ENCODE measurements at regions not wholly inside any gene's neighbourhood (a gene's known extent, or its start where the extent isn't known, plus 50 kb on each side); places are given as distances from the start of the nearest gene placed in this dataset.

GRCh38 chr13:84978851-84979250 is 820.4 kb downstream of the SLITRK6 start:
- no peak for TF ChIP-seq CTCF (IDR thresholded peaks at IDR 0.05)
- Histone ChIP-seq H3K4me1 (no peaks in the 10 kb centered on the region), H3K27ac (no peak overlapping the region), H3K9me3 (no peaks in the 10 kb centered on the region), H3K4me3 (no peak overlapping the region), H3K36me3 (ENCODE audit: insufficient read depth in 1 of 2, low read depth in 1 of 2) (no peaks in the 10 kb centered on the region), H3K27me3 (ENCODE audit: insufficient read depth in 3 of 3, low read length in 2 of 3) (no peaks in the 10 kb centered on the region)
- ATAC-seq (no peak), DNase-seq (no peak)
- intact Hi-C loops (cut with DNase I), result no loop called here

GRCh38 chr13:84973661-84974060 is 825.6 kb downstream of the SLITRK6 start:
- intact Hi-C loops (cut with DNase I), result no loop called here
- no peak for TF ChIP-seq CTCF (IDR thresholded peaks at IDR 0.05)
- Histone ChIP-seq H3K4me1 (no peaks in the 10 kb centered on the region), H3K27me3 (ENCODE audit: insufficient read depth in 3 of 3, low read length in 2 of 3) (no peaks in the 10 kb centered on the region), H3K27ac (no peak overlapping the region), H3K9me3 (no peaks in the 10 kb centered on the region), H3K36me3 (ENCODE audit: insufficient read depth in 1 of 2, low read depth in 1 of 2) (no peaks in the 10 kb centered on the region), H3K4me3 (no peak overlapping the region)
- no peak for DNase-seq
- 57 to 63% (median 62%) methylated on average over 1 of the region's 1 CpG for WGBS, 3 donors
- no peak for ATAC-seq

- no peak for ATAC-seq
- DNase-seq, result no peak
- 66 to 86% (median 84%) methylated on average over 4 of the region's 4 CpGs for WGBS, 3 donors
- Histone ChIP-seq H3K27ac (no peak overlapping the region), H3K9me3 (no peaks in the 10 kb centered on the region), H3K27me3 (ENCODE audit: insufficient read depth in 3 of 3, low read length in 2 of 3) (no peaks in the 10 kb centered on the region), H3K4me3 (no peak overlapping the region), H3K4me1 (no peaks in the 10 kb centered on the region), H3K36me3 (ENCODE audit: insufficient read depth in 1 of 2, low read depth in 1 of 2) (no peaks in the 10 kb centered on the region)
- no peak for TF ChIP-seq CTCF (IDR thresholded peaks at IDR 0.05)
- intact Hi-C loops (cut with DNase I), result no loop called here
These were observed 826.3 kb downstream of the SLITRK6 start for GRCh38 chr13:84972907-84973306.

GRCh38 chr13:84962849-84963248 is 836.4 kb downstream of the SLITRK6 start:
- DNase-seq, result no peak
- Histone ChIP-seq H3K4me3 (no peak overlapping the region), H3K27me3 (ENCODE audit: insufficient read depth in 3 of 3, low read length in 2 of 3) (no peaks in the 10 kb centered on the region), H3K27ac (no peak overlapping the region), H3K36me3 (ENCODE audit: insufficient read depth in 1 of 2, low read depth in 1 of 2) (no peaks in the 10 kb centered on the region), H3K4me1 (no peaks in the 10 kb centered on the region), H3K9me3 (no peaks in the 10 kb centered on the region)
- ATAC-seq, result no peak
- no peak for TF ChIP-seq CTCF (IDR thresholded peaks at IDR 0.05)
- intact Hi-C loops (cut with DNase I), result no loop called here
- WGBS, 3 donors, result 72 to 74% (median 73%) methylated on average over 1 of the region's 1 CpG

GRCh38 chr13:84962141-84962750 is 837.0 kb downstream of the SLITRK6 start:
- Histone ChIP-seq H3K4me1 (no peaks in the 10 kb centered on the region), H3K4me3 (no peak overlapping the region), H3K27me3 (ENCODE audit: insufficient read depth in 3 of 3, low read length in 2 of 3) (no peaks in the 10 kb centered on the region), H3K36me3 (ENCODE audit: insufficient read depth in 1 of 2, low read depth in 1 of 2) (no peaks in the 10 kb centered on the region), H3K9me3 (no peaks in the 10 kb centered on the region), H3K27ac (no peak overlapping the region)
- intact Hi-C loops (cut with DNase I), result no loop called here
- WGBS, 3 donors, result 56 to 61% (median 60%) methylated on average over 12 of the region's 12 CpGs
- TF ChIP-seq CTCF (IDR thresholded peaks at IDR 0.05), result no peak
- ATAC-seq, result no peak
- no peak for DNase-seq
